ENCODE measurements at regions not wholly inside any gene's neighbourhood (a gene's known extent, or its start where the extent isn't known, plus 50 kb on each side); places are given as distances from the start of the nearest gene placed in this dataset.
"Not testable (repeated sequence)": the region's sequence is repeated elsewhere in the genome, so short reads cannot be mapped to it uniquely, and the experiment has no call there.

DNA sequence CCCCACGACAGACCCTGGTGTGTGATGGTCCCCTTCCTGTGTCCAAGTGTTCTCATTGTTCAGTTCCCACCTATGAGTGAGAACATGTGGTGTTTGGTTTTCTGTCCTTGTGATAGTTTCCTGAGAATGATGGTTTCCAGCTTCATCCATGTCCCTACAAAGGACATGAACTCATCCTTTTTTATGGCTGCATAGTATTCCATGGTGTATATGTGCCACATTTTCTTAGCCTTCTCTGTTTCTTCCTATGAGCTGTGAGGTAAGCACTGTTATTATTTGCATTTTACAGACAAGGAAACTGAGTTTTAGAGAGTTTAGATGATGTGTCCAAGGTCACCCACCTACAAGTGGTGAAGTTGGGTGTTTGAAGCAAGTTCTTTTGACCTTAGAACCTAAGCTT, 51.1 kb upstream of the BNC1 start:
- H3K4me1 ChIP-seq (ENCODE audit: insufficient read depth, low read length); H3K4me3 Mint-ChIP-seq; H3K36me3 Mint-ChIP-seq; H3K27ac ChIP-seq (ENCODE audit: low read depth, low read length); CTCF ChIA-PET; H3K9me3 ChIP-seq (ENCODE audit: low read length); DNase-seq; POLR2A ChIA-PET; H3K4me3 ChIP-seq (ENCODE audit: low read length); H3K4me1 Mint-ChIP-seq; H3K27me3 Mint-ChIP-seq; H3K36me3 ChIP-seq (ENCODE audit: insufficient read depth, low read length); H3K27me3 ChIP-seq (ENCODE audit: insufficient read depth, low read length, poor library complexity, severe bottlenecking); H3K9me3 Mint-ChIP-seq; H3K27ac Mint-ChIP-seq: not testable (repeated sequence)

DNA sequence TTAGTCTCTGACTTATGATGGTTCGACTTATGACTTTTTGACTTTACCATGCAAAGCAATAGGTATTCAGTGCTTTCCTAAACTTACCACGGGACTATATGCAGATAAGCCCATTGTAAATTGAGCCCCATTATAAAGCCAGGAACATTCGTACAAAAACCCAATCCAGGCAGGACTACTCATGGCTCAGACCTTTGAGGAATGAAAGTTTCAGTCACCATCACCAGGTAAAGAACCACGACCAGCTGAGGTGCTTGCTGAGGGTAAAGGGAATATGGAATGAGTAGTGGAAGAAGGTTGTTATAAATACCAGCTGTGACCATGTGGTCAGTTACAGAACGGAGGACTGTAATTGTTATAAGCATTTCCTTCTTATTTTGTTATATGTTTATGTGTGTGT, 54.9 kb upstream of the BNC1 start:
- no peaks in the 10 kb centered on the region for H3K27me3 ChIP-seq (ENCODE audit: insufficient read depth, low read length, poor library complexity, severe bottlenecking)
- H3K4me3 Mint-ChIP-seq, result no peak overlapping the region
- no peak for DNase-seq
- POLR2A ChIA-PET, result no interaction called here
- no peaks in the 10 kb centered on the region for H3K36me3 ChIP-seq (ENCODE audit: insufficient read depth, low read length)
- H3K27ac Mint-ChIP-seq, result no peak overlapping the region
- no peaks in the 10 kb centered on the region for H3K36me3 Mint-ChIP-seq
- no peaks in the 10 kb centered on the region for H3K9me3 ChIP-seq (ENCODE audit: low read length)
- H3K4me1 Mint-ChIP-seq, result no peaks in the 10 kb centered on the region
- H3K9me3 Mint-ChIP-seq, result peaks cover 0 to 8% (median 0%) of the 10 kb centered on the region in 5 donors
- peaks cover 2 to 6% of the 10 kb centered on the region in 2 donors for H3K27me3 Mint-ChIP-seq
- CTCF ChIA-PET, result no interaction called here
- H3K4me3 ChIP-seq (ENCODE audit: low read length), result no peak overlapping the region
- H3K4me1 ChIP-seq (ENCODE audit: insufficient read depth, low read length), result no peaks in the 10 kb centered on the region
- no peak overlapping the region for H3K27ac ChIP-seq (ENCODE audit: low read depth, low read length)

DNA sequence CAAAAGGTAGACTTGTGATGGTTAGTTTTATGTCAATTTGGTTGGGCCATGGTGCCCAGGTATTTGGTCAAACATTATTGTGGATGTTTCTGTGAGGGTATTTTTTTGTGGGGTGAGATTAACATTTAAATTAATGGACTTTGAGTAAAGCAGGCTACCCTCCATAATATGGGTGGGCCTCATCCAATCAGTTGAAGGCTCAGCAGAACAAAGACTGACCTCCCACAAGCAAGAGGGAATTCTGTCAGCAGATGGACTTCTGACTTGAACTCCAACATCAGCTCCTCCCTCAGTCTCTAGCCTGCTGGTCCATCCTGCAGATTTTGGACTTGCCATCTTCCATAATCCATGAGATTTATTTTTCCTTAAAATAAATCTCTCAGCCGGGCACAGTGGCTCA, 55.6 kb upstream of the BNC1 start:
- Histone ChIP-seq H3K27me3 (ENCODE audit: insufficient read depth, low read length, poor library complexity, severe bottlenecking) (no peaks in the 10 kb centered on the region), H3K36me3 (ENCODE audit: insufficient read depth, low read length) (no peaks in the 10 kb centered on the region), H3K4me3 (ENCODE audit: low read length) (no peak overlapping the region), H3K4me1 (ENCODE audit: insufficient read depth, low read length) (no peaks in the 10 kb centered on the region), H3K27ac (ENCODE audit: low read depth, low read length) (no peak overlapping the region), H3K9me3 (ENCODE audit: low read length) (no peaks in the 10 kb centered on the region)
- H3K27me3 Mint-ChIP-seq, result peaks cover 2 to 6% of the 10 kb centered on the region in 2 donors
- no peaks in the 10 kb centered on the region for H3K4me1 Mint-ChIP-seq
- no peak overlapping the region for H3K4me3 Mint-ChIP-seq
- no peaks in the 10 kb centered on the region for H3K36me3 Mint-ChIP-seq
- H3K27ac Mint-ChIP-seq, result no peak overlapping the region
- POLR2A ChIA-PET, result no interaction called here
- DNase-seq, result no peak
- CTCF ChIA-PET, result no interaction called here
- H3K9me3 Mint-ChIP-seq, result peaks cover 0 to 8% (median 0%) of the 10 kb centered on the region in 5 donors

DNA sequence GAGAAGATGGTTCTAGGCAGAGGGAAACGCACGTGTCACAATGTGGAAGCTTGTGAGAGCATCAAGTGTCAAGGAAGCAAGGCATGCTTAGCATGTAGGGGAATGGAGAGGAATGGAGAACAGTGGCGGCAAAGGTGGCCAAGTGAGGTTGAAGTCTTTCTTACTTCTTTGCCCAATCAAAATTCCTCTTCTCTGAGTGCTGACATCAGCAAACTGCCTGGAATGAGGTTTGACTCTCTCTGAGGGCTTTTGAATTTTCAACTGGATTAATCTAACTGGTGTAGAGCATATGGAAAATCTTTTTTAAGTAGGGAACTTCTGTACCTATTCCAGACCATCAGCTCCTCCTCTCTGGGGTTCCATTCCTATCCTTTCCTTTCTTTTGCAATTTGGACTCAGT, 61.9 kb upstream of the BNC1 start:
- no peaks in the 10 kb centered on the region for H3K4me1 ChIP-seq (ENCODE audit: insufficient read depth, low read length)
- no peak overlapping the region for H3K4me3 ChIP-seq (ENCODE audit: low read length)
- POLR2A ChIA-PET, result no interaction called here

DNA sequence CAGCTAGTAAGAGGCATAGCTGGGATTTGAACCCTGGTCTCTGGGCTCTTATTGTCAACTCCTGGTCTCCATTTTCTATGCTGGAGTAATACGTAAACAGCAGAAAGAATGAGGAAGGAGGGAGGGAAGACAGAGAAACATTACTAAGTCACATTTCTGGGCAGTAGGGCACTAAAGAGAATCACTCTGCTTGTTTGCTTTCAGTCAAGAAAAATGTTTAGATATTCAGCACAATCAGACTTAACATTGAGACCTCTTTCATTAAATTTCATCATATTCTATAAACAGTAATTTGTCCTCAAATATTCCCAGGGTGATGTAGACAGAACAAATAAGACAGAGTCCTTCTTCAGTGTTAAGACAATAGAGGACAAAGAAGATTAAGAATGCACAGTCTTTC, 67.7 kb upstream of the BNC1 start:
- Histone ChIP-seq H3K4me3 (ENCODE audit: low read length) (no peak overlapping the region), H3K36me3 (ENCODE audit: insufficient read depth, low read length) (no peaks in the 10 kb centered on the region), H3K9me3 (ENCODE audit: low read length) (no peaks in the 10 kb centered on the region), H3K27ac (ENCODE audit: low read depth, low read length) (no peak overlapping the region), H3K27me3 (ENCODE audit: insufficient read depth, low read length, poor library complexity, severe bottlenecking) (no peaks in the 10 kb centered on the region), H3K4me1 (ENCODE audit: insufficient read depth, low read length) (no peaks in the 10 kb centered on the region)
- Mint-ChIP-seq H3K27ac (no peak overlapping the region), H3K36me3 (no peaks in the 10 kb centered on the region), H3K27me3 (peaks cover 6 to 9% of the 10 kb centered on the region in 2 donors), H3K4me1 (no peaks in the 10 kb centered on the region), H3K9me3 (peaks cover 0 to 9% (median 0%) of the 10 kb centered on the region in 5 donors), H3K4me3 (no peak overlapping the region)
- POLR2A ChIA-PET, result no interaction called here
- CTCF ChIA-PET, result no interaction called here
- DNase-seq, result no peak

More for the DNA sequence above, 61.9 kb upstream of the BNC1 start:
- no peaks in the 10 kb centered on the region for H3K27me3 ChIP-seq (ENCODE audit: insufficient read depth, low read length, poor library complexity, severe bottlenecking)
- H3K9me3 ChIP-seq (ENCODE audit: low read length), result no peaks in the 10 kb centered on the region
- H3K4me3 Mint-ChIP-seq, result no peak overlapping the region
- H3K9me3 Mint-ChIP-seq, result no peaks in the 10 kb centered on the region
- no peaks in the 10 kb centered on the region for H3K4me1 Mint-ChIP-seq
- no peaks in the 10 kb centered on the region for H3K36me3 ChIP-seq (ENCODE audit: insufficient read depth, low read length)
- no peak overlapping the region for H3K27ac Mint-ChIP-seq
- H3K36me3 Mint-ChIP-seq, result no peaks in the 10 kb centered on the region
- H3K27ac ChIP-seq (ENCODE audit: low read depth, low read length), result no peak overlapping the region
- CTCF ChIA-PET, result no interaction called here
- no peak for DNase-seq
- peaks cover 6 to 14% of the 10 kb centered on the region in 2 donors for H3K27me3 Mint-ChIP-seq

DNA sequence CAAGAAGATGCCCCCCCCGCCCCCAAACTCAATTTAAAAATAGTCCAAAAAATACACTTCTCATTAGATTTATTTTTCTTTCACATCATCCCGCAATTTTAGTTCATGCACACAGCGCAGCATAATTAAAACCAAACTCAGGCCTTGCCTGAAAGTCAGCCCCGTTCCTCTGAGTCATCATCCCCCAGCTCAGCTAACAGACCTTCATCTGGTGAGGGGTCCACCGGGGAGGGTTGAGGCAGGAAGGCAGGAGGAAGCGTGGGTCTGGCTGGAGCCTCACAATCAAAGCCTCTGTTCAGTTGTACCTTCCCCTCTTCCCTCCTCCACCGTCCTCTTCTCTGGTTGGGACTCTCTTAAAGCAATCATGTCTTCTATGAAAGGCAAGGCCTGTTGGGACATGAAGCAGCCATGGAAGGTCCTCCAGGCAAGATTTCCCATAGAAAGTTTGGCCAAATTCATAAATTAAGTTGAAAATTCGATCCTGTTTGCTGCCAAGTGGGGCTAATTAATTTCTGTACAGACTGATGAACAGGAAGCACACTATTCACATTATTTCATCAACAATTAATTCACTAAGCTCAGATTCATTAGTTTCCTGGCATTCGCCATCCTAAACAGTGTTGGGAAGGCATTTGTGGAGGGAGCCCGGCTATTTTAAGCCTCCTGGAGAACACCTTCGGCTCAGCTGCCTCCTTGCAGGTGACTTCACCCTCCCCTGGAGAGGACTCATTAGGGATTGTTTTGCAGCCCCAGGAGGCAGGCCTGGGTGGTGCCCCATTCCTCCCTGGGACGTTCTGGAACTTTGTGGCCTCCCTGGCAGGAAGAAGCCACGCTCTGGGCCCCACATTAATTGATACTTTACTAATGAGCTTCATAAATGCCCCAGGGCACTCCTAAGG, 72.3 kb upstream of the BNC1 start:
- Histone ChIP-seq H3K4me3 (ENCODE audit: low read length) (no peak overlapping the region), H3K27me3 (ENCODE audit: insufficient read depth, low read length, poor library complexity, severe bottlenecking) (no peaks in the 10 kb centered on the region), H3K36me3 (ENCODE audit: insufficient read depth, low read length) (no peaks in the 10 kb centered on the region), H3K4me1 (ENCODE audit: insufficient read depth, low read length) (no peaks in the 10 kb centered on the region), H3K9me3 (ENCODE audit: low read length) (no peaks in the 10 kb centered on the region), H3K27ac (ENCODE audit: low read depth, low read length) (no peak overlapping the region)
- H3K36me3 Mint-ChIP-seq, result no peaks in the 10 kb centered on the region
- ChIA-PET CTCF (no interaction called here), POLR2A (no interaction called here)
- peaks cover 2 to 25% of the 10 kb centered on the region in 2 donors for H3K27me3 Mint-ChIP-seq
- no peak for DNase-seq
- no peak overlapping the region for H3K4me3 Mint-ChIP-seq
- no peak overlapping the region for H3K27ac Mint-ChIP-seq
- H3K4me1 Mint-ChIP-seq, result no peaks in the 10 kb centered on the region
- peaks cover 0 to 11% (median 0%) of the 10 kb centered on the region in 5 donors for H3K9me3 Mint-ChIP-seq

DNA sequence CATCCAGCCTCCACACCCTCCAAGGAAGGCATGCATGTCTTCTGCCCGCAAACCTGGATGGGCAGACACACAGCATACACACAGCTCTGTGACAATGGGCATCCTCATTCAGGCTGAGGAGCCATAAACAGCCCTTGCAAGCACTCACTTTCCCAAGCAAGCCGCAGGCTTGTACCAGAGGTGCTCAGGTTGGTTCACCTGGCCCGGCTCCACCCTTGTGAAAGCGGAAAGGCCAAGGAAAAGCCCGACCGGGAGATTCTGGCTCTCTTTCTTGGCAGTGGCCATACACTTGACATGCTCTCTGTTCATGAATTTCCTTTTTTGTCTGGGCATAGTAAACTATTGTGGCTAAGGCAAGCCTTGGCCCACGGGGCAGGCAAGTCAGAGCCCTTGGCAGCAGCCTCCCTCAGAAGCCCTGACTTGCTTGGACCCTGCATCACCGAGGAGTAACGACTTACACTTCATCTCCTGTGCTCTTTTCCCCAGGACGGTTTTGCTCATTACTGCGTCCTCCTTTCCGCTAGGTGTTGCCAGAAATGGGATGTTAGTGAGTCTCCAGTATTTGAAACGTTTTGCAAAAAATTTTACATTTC, 74.6 kb upstream of the BNC1 start:
- H3K4me3 Mint-ChIP-seq, result no peak overlapping the region
- ChIA-PET POLR2A (no interaction called here), CTCF (no interaction called here)
- H3K9me3 ChIP-seq (ENCODE audit: low read length), result no peaks in the 10 kb centered on the region
- peaks cover 0 to 6% (median 0%) of the 10 kb centered on the region in 5 donors for H3K9me3 Mint-ChIP-seq
- H3K4me1 Mint-ChIP-seq, result no peaks in the 10 kb centered on the region
- no peaks in the 10 kb centered on the region for H3K4me1 ChIP-seq (ENCODE audit: insufficient read depth, low read length)
- no peaks in the 10 kb centered on the region for H3K36me3 Mint-ChIP-seq
- H3K27me3 ChIP-seq (ENCODE audit: insufficient read depth, low read length, poor library complexity, severe bottlenecking), result no peaks in the 10 kb centered on the region
- no peak overlapping the region for H3K27ac Mint-ChIP-seq
- DNase-seq, result no peak
- peaks cover 5 to 35% of the 10 kb centered on the region in 2 donors for H3K27me3 Mint-ChIP-seq
- H3K4me3 ChIP-seq (ENCODE audit: low read length), result no peak overlapping the region
- no peaks in the 10 kb centered on the region for H3K36me3 ChIP-seq (ENCODE audit: insufficient read depth, low read length)
- H3K27ac ChIP-seq (ENCODE audit: low read depth, low read length), result no peak overlapping the region

DNA sequence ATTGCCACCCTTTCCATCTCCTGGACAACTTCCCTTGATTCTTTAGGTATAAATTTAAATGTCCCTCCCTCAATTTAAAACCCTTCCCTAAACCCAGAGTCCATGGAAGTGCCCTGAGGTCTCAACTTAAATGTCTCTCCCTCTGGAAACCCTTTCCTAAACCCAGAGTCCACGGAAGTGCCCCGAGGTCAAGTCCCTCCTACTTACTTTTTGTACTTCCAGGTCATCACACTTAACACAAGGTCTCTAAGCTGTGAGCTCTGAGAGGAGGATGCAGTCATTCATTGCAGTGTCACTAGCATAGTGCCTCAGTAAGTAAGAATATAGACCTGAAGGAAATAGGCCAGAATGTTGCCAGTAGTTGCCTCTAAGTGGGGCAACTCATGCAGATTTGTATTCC, 78.2 kb upstream of the BNC1 start:
- Histone ChIP-seq H3K9me3 (ENCODE audit: low read length) (no peaks in the 10 kb centered on the region), H3K36me3 (ENCODE audit: insufficient read depth, low read length) (no peaks in the 10 kb centered on the region), H3K4me3 (ENCODE audit: low read length) (no peak overlapping the region), H3K27me3 (ENCODE audit: insufficient read depth, low read length, poor library complexity, severe bottlenecking) (peaks cover 10% of the 10 kb centered on the region), H3K4me1 (ENCODE audit: insufficient read depth, low read length) (no peaks in the 10 kb centered on the region), H3K27ac (ENCODE audit: low read depth, low read length) (no peak overlapping the region)
- POLR2A ChIA-PET, result no interaction called here
- peaks cover 0 to 6% (median 0%) of the 10 kb centered on the region in 5 donors for H3K9me3 Mint-ChIP-seq
- no peak overlapping the region for H3K4me3 Mint-ChIP-seq
- CTCF ChIA-PET, result no interaction called here
- peaks cover 14 to 59% of the 10 kb centered on the region in 2 donors for H3K27me3 Mint-ChIP-seq
- peaks cover 11 to 20% (median 15%) of the 10 kb centered on the region in 3 donors for H3K4me1 Mint-ChIP-seq
- peak overlapping the region in 1 of 8 donors; percentile 50 for H3K27ac Mint-ChIP-seq
- DNase-seq, result no peak
- H3K36me3 Mint-ChIP-seq, result no peaks in the 10 kb centered on the region
